ENCODE measurements at regions not wholly inside any gene's neighbourhood (a gene's known extent, or its start where the extent isn't known, plus 50 kb on each side); places are given as distances from the start of the nearest gene placed in this dataset.

GRCh38 chr4:112793033-112793432 is 156.1 kb downstream of the LARP7 start:
- ChIA-PET CTCF (ENCODE audit: low intra/inter-chr PET ratio) (no interaction called here), POLR2A (no interaction called here)

GRCh38 chr4:112800001-112800400 is 163.1 kb downstream of the LARP7 start:
- intact Hi-C loops (cut with micrococcal nuclease) (no loop called here), in situ Hi-C loops (cut with MboI) (no loop called here)
- H3K36me3 ChIP-seq (ENCODE audit: control insufficient read depth, insufficient read depth, low read length): no peaks in the 10 kb centered on the region
- no peak overlapping the region for H3K4me3 ChIP-seq
- H3K9me1 ChIP-seq (ENCODE audit: control insufficient read depth, insufficient read depth, low read length): no peaks in the 10 kb centered on the region
- no peaks in the 10 kb centered on the region for H3K4me1 ChIP-seq (replicated peaks in 1 of 2; ENCODE audit: control insufficient read depth in 2 of 2, insufficient read depth in 2 of 2, low read length in 2 of 2)
- H3K79me2 ChIP-seq (ENCODE audit: control insufficient read depth, insufficient read depth, low read length): no peaks in the 10 kb centered on the region; the same call in 2 of the 3 replicates
- H3K4me2 ChIP-seq (ENCODE audit: insufficient read depth, low read length): no peak overlapping the region
- no peaks in the 10 kb centered on the region for H4K20me1 ChIP-seq (replicated peaks; ENCODE audit: control insufficient read depth, insufficient read depth, low read length)
- DNase-seq (ENCODE audit: extremely low read depth in 1 of 4, low spot score in 3 of 4) (no peak), ATAC-seq (no peak), FAIRE-seq (no peak)
- no peaks in the 10 kb centered on the region; a peak in 1 of 5 replicates for H3K27me3 ChIP-seq (ENCODE audit: control insufficient read depth in 2 of 2, insufficient read depth in 2 of 2, low read length in 2 of 2)
- WGBS (ENCODE audit: insufficient coverage, low coverage, missing lambda C conversion rate): 5% methylated on average over 5 of the region's 5 CpGs
- H3K9me3 ChIP-seq (replicated peaks; ENCODE audit: control insufficient read depth, insufficient read depth, low read depth, low read length): no peaks in the 10 kb centered on the region
- H2AFZ ChIP-seq (ENCODE audit: low read depth, low read length): no peak overlapping the region
- H3K27ac ChIP-seq (ENCODE audit: extremely low read depth, low read depth, low read length): no peak overlapping the region
- POLR2A ChIA-PET: interaction anchor here (0.6 kb wide), 1 partner anchor 447 kb away, joined by 3 read pairs; no protein-coding TSS in a partner anchor
- BruUV-seq (replicated peaks): no TSS peak
- H3K9ac ChIP-seq (ENCODE audit: insufficient read depth in 1 of 2, low read depth in 2 of 2, low read length in 2 of 2): no peak overlapping the region
- CTCF ChIA-PET (ENCODE audit: low intra/inter-chr PET ratio): no interaction called here
- TF ChIP-seq MAFK (IDR thresholded peaks at IDR 0.05; ENCODE audit: low read length) (peak; percentile 75), ADNP (tag; IDR thresholded peaks at IDR 0.05) (no peak), ZNF124 (CRISPR knock-in tag; IDR thresholded peaks at IDR 0.05) (no peak), MAFG (tag; conservative IDR thresholded peaks at IDR 0.05) (peak; percentile 72), MAFF (IDR thresholded peaks at IDR 0.05; ENCODE audit: low read length) (peak; percentile 70), ZBTB43 (CRISPR knock-in tag; IDR thresholded peaks at IDR 0.05) (no peak), C11orf30 (IDR thresholded peaks at IDR 0.05; ENCODE audit: low read depth) (peak; percentile 76), PKNOX1 (IDR thresholded peaks at IDR 0.05) (no peak), GABPB1 (CRISPR knock-in tag; IDR thresholded peaks at IDR 0.05) (no peak)

More at GRCh38 chr4:112793033-112793432, 156.1 kb downstream of the LARP7 start:
- no peak overlapping the region for H3K4me3 ChIP-seq
- no peaks in the 10 kb centered on the region for H4K20me1 ChIP-seq (replicated peaks; ENCODE audit: control insufficient read depth, insufficient read depth, low read length)
- H3K36me3 ChIP-seq (ENCODE audit: control insufficient read depth, insufficient read depth, low read length): no peaks in the 10 kb centered on the region
- H3K27me3 ChIP-seq (ENCODE audit: control insufficient read depth in 2 of 2, insufficient read depth in 2 of 2, low read length in 2 of 2): peaks cover 0 to 7% of the 10 kb centered on the region in 2 experiments; a peak in 1 of 5 replicates
- no TSS peak for BruUV-seq (replicated peaks)
- FAIRE-seq: no peak
- H3K79me2 ChIP-seq (ENCODE audit: control insufficient read depth, insufficient read depth, low read length): no peaks in the 10 kb centered on the region
- no peak for DNase-seq (ENCODE audit: extremely low read depth in 1 of 4, low spot score in 3 of 4)
- no peak overlapping the region for H3K9ac ChIP-seq (ENCODE audit: insufficient read depth in 1 of 2, low read depth in 2 of 2, low read length in 2 of 2)
- no peak overlapping the region for H3K27ac ChIP-seq (ENCODE audit: extremely low read depth, low read depth, low read length)
- intact Hi-C loops (cut with micrococcal nuclease): no loop called here
- H3K9me3 ChIP-seq (replicated peaks; ENCODE audit: control insufficient read depth, insufficient read depth, low read depth, low read length): no peaks in the 10 kb centered on the region
- no peak overlapping the region for H2AFZ ChIP-seq (ENCODE audit: low read depth, low read length)
- TF ChIP-seq C11orf30 (IDR thresholded peaks at IDR 0.05; ENCODE audit: low read depth) (peak; percentile 45; the same call in 1 of the 2 replicates), BRF2 (IDR thresholded peaks at IDR 0.05; ENCODE audit: borderline replicate concordance, insufficient read depth, insufficient read length) (no peak), ZNF316 (IDR thresholded peaks at IDR 0.05) (peak; percentile 45)
- in situ Hi-C loops (cut with MboI): no loop called here
- no peak for ATAC-seq
- H3K4me1 ChIP-seq (replicated peaks in 1 of 2; ENCODE audit: control insufficient read depth in 2 of 2, insufficient read depth in 2 of 2, low read length in 2 of 2): no peaks in the 10 kb centered on the region
- 0% methylated on average over 2 of the region's 2 CpGs for whole genome bisulfite sequencing (ENCODE audit: insufficient coverage, low coverage, missing lambda C conversion rate)
- H3K4me2 ChIP-seq (ENCODE audit: insufficient read depth, low read length): no peak overlapping the region
- no peaks in the 10 kb centered on the region for H3K9me1 ChIP-seq (ENCODE audit: control insufficient read depth, insufficient read depth, low read length)
